ENCODE measurements at regions not wholly inside any gene's neighbourhood (a gene's known extent, or its start where the extent isn't known, plus 50 kb on each side); places are given as distances from the start of the nearest gene placed in this dataset.

- H3K4me1 ChIP-seq, result no peaks in the 10 kb centered on the region
- no peaks in the 10 kb centered on the region for H3K27me3 ChIP-seq (replicated peaks in 1 of 7)
- WGBS, 5 donors, result 67 to 90% (median 85%) methylated on average over 2 of the region's 2 CpGs
- intact Hi-C loops (cut with DNase I; ENCODE audit: low total_unique reads), result no loop called here
- TF ChIP-seq POLR2AphosphoS5 (IDR thresholded peaks at IDR 0.05), result no peak
- TF ChIP-seq CTCF (IDR thresholded peaks at IDR 0.05 in 8 of 11, conservative IDR thresholded peaks at IDR 0.05 in 3 of 11), result no peak
- DNase-seq, result no peak
- no peak overlapping the region for H3K27ac ChIP-seq
- H3K9me3 ChIP-seq, result no peaks in the 10 kb centered on the region
- H3K4me3 ChIP-seq, result no peak overlapping the region
- no peaks in the 10 kb centered on the region for H3K36me3 ChIP-seq
These were observed 633.4 kb downstream of the CENPC start for GRCh38 chr4:66911880-66912279.

- Histone ChIP-seq H3K36me3 (no peaks in the 10 kb centered on the region), H3K27me3 (replicated peaks in 1 of 7) (no peaks in the 10 kb centered on the region), H3K9me3 (no peaks in the 10 kb centered on the region), H3K27ac (no peak overlapping the region), H3K4me3 (no peak overlapping the region), H3K4me1 (no peaks in the 10 kb centered on the region)
- TF ChIP-seq CTCF (IDR thresholded peaks at IDR 0.05 in 8 of 11, conservative IDR thresholded peaks at IDR 0.05 in 3 of 11) (no peak), POLR2AphosphoS5 (IDR thresholded peaks at IDR 0.05) (no peak), POLR2A (IDR thresholded peaks at IDR 0.05) (no peak)
- WGBS, 5 donors, result 30 to 47% (median 33%) methylated on average over 2 of the region's 2 CpGs
- intact Hi-C loops (cut with DNase I; ENCODE audit: low total_unique reads), result no loop called here
- no peak for DNase-seq
These were observed 639.0 kb downstream of the CENPC start for GRCh38 chr4:66906314-66906713.

DNA sequence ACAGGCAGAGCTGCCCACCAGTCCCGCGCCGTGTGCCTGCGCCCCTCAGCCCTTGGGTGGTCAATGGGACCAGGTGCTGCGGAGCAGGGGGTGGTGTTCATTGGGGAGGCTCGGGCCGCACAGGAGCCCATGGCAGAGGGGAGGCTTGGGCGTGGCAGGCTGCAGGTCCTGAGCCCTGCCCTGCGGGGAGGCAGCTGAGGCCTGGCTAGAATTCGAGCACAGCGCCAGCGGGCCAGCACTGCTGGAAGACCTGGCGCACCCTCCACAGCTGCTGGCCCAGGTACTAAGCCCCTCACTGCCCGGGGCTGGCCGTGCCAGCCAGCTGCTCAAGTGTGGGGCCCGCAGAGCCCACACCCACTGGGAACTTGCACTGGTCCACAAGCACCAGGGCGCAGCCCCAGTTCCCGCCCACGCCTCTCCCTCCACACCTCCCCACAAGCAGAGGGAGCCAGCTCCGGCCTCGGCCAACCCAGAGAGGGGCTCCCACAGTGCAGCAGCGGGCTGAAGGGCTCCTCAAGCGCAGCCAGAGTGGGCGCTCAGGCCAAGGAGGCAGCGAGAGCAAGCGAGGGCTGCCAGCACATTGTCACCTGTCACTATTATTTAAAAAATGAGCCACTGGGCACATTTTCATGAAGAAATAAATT lies 645.8 kb downstream of the CENPC start:
- no peak overlapping the region for H3K4me3 ChIP-seq
- DNase-seq, result peak; percentile 64
- no peak overlapping the region for H3K27ac ChIP-seq
- TF ChIP-seq POLR2A (IDR thresholded peaks at IDR 0.05) (no peak), POLR2AphosphoS5 (IDR thresholded peaks at IDR 0.05) (no peak), CTCF (IDR thresholded peaks at IDR 0.05 in 8 of 11, conservative IDR thresholded peaks at IDR 0.05 in 3 of 11) (no peak)
- H3K36me3 ChIP-seq, result no peaks in the 10 kb centered on the region
- 84 to 96% (median 91%) methylated on average over 16 to 26 of the region's 26 CpGs for WGBS, 5 donors
- no peaks in the 10 kb centered on the region for H3K4me1 ChIP-seq
- H3K27me3 ChIP-seq (replicated peaks in 1 of 7), result no peaks in the 10 kb centered on the region
- H3K9me3 ChIP-seq, result peaks cover 0 to 28% (median 11%) of the 10 kb centered on the region in 8 donors
- intact Hi-C loops (cut with DNase I; ENCODE audit: low total_unique reads), result no loop called here

DNA sequence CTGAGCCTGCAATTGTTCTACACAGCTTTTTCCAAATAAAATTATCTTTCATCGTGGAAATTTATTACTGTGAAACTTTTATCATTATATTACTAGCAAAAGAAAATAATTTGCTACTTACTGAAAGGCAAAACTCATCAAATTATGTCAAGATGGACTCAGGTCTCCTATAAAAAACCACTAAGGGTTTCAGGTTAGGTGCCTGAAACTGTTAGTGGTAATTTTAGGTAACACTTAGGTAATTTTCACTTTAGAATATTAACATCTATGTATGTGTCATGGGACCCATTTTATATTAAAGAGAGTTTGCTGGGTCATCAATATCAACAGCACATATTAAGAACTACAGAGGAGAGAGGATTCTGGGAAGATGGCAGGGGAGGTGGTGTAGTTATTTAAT lies 651.5 kb downstream of the CENPC start:
- peaks cover 0 to 12% (median 3%) of the 10 kb centered on the region in 8 donors for H3K9me3 ChIP-seq
- no peak overlapping the region for H3K27ac ChIP-seq
- TF ChIP-seq POLR2AphosphoS5 (IDR thresholded peaks at IDR 0.05) (no peak), CTCF (IDR thresholded peaks at IDR 0.05 in 8 of 11, conservative IDR thresholded peaks at IDR 0.05 in 3 of 11) (no peak), POLR2A (IDR thresholded peaks at IDR 0.05) (no peak)
- no peaks in the 10 kb centered on the region for H3K27me3 ChIP-seq (replicated peaks in 1 of 7)
- H3K4me1 ChIP-seq, result no peaks in the 10 kb centered on the region
- no peaks in the 10 kb centered on the region for H3K36me3 ChIP-seq
- no peak for DNase-seq
- WGBS, 5 donors, result 70 to 94% (median 79%) methylated on average over 1 of the region's 1 CpG
- intact Hi-C loops (cut with DNase I; ENCODE audit: low total_unique reads), result no loop called here
- H3K4me3 ChIP-seq, result no peak overlapping the region
